ENCODE measurements at regions not wholly inside any gene's neighbourhood (a gene's known extent, or its start where the extent isn't known, plus 50 kb on each side); places are given as distances from the start of the nearest gene placed in this dataset.

DNA sequence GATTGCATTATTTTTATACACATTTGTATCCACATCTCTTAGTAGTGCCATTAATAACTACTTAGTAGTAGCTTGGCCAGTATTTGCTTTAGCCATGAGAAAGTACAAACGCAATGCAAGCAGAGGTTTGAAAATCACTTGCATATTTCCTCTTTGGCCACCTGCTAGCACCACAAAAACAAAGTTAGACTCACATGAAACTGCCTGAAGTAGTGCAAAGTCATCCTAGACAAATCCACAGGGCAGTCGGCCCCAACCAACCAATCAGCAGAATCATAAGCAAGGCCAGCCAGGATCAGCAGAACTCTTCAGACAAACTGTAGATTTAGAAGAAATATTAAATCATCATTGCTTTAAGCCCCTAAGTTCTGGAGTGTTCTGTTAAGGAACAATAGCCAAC lies 135.2 kb upstream of the VGLL2 start (continued):
- TF ChIP-seq HNF4G (IDR thresholded peaks at IDR 0.05; ENCODE audit: borderline replicate concordance, low read depth, low read length) (no peak), HNF4G (CRISPR knock-in tag; IDR thresholded peaks at IDR 0.05; ENCODE audit: borderline replicate concordance, low read depth) (no peak), ARNT (IDR thresholded peaks at IDR 0.05) (no peak), CREB1 (IDR thresholded peaks at IDR 0.05) (no peak), CREB1 (CRISPR knock-in tag; IDR thresholded peaks at IDR 0.05) (no peak), GTF3A (CRISPR knock-in tag; conservative IDR thresholded peaks at IDR 0.05) (no peak), CBX2 (IDR thresholded peaks at IDR 0.05; ENCODE audit: low read depth, low read length) (no peak), CBX2 (CRISPR knock-in tag; IDR thresholded peaks at IDR 0.05; ENCODE audit: low read depth) (no peak)
- TF ChIP-seq, protein P1, sequence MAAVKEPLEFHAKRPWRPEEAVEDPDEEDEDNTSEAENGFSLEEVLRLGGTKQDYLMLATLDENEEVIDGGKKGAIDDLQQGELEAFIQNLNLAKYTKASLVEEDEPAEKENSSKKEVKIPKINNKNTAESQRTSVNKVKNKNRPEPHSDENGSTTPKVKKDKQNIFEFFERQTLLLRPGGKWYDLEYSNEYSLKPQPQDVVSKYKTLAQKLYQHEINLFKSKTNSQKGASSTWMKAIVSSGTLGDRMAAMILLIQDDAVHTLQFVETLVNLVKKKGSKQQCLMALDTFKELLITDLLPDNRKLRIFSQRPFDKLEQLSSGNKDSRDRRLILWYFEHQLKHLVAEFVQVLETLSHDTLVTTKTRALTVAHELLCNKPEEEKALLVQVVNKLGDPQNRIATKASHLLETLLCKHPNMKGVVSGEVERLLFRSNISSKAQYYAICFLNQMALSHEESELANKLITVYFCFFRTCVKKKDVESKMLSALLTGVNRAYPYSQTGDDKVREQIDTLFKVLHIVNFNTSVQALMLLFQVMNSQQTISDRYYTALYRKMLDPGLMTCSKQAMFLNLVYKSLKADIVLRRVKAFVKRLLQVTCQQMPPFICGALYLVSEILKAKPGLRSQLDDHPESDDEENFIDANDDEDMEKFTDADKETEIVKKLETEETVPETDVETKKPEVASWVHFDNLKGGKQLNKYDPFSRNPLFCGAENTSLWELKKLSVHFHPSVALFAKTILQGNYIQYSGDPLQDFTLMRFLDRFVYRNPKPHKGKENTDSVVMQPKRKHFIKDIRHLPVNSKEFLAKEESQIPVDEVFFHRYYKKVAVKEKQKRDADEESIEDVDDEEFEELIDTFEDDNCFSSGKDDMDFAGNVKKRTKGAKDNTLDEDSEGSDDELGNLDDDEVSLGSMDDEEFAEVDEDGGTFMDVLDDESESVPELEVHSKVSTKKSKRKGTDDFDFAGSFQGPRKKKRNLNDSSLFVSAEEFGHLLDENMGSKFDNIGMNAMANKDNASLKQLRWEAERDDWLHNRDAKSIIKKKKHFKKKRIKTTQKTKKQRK (IDR thresholded peaks at IDR 0.05; ENCODE audit: low read length), result no peak

DNA sequence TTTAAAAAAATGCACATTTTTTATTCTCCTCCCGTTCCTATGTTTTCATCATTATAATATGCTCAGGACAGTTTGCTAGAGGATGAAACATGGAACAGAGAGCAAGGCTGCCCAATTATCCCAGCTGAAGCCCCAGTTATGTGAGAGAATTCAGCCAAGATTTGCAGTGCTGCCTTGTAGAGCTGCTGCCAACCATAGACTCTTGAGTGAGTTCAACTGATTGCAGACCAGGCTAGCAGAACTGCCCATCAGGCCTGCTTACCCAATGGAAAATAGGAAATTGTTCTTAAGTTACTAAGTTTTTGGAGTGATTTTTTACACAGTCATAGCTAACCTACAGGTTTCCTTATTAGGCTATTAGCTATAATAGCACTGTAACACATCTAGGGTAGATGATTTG lies 128.7 kb upstream of the VGLL2 start:
- H3K36me3 ChIP-seq (replicated peaks in 1 of 2; ENCODE audit: control insufficient read depth in 1 of 2, insufficient read depth in 2 of 2, low read length in 2 of 2), result no peaks in the 10 kb centered on the region
- no peaks in the 10 kb centered on the region for H3K79me2 ChIP-seq (ENCODE audit: insufficient read depth, low read length)
- 4% methylated on average over 1 of the region's 1 CpG for WGBS (ENCODE audit: low lambda C conversion rate)
- no TSS peak for BruUV-seq (replicated peaks)
- ATAC-seq (no peak), FAIRE-seq (no peak), DNase-seq (ENCODE audit: low spot score) (no peak)
- intact Hi-C loops (cut with micrococcal nuclease; ENCODE audit: unreplicated experiment) (no loop called here), in situ Hi-C loops (cut with HindIII; ENCODE audit: extremely low pct_ligation_motif_present, low pct_unique_long_range_greater_than_20kb) (no loop called here)
- no peaks in the 10 kb centered on the region for H4K20me1 ChIP-seq (ENCODE audit: insufficient read depth, low read length)
- H3K9me3 ChIP-seq (ENCODE audit: low read length), result no peaks in the 10 kb centered on the region
- no peak overlapping the region for H3K4me2 ChIP-seq (ENCODE audit: low read depth, low read length)
- H3K4me1 ChIP-seq (ENCODE audit: insufficient read depth, low read length), result no peaks in the 10 kb centered on the region
- no peak overlapping the region for H3K9ac ChIP-seq (ENCODE audit: insufficient read depth, low read depth, low read length)
- POLR2A ChIA-PET, result no interaction called here
- H3K27ac ChIP-seq (ENCODE audit: extremely low read length, insufficient read depth, low read length), result no peak overlapping the region
- H3K27me3 ChIP-seq (ENCODE audit: control insufficient read depth in 1 of 2, insufficient read depth in 2 of 2, low read length in 2 of 2), result no peaks in the 10 kb centered on the region
- H3K4me3 ChIP-seq (replicated peaks in 1 of 3; ENCODE audit: insufficient read depth in 1 of 3, low read depth in 2 of 3, low read length in 3 of 3), result no peak overlapping the region
- CTCF ChIA-PET (ENCODE audit: low intra/inter-chr PET ratio, low total read pairs), result no interaction called here
- H2AFZ ChIP-seq (ENCODE audit: low read length), result no peak overlapping the region
- TF ChIP-seq ZNF629 (CRISPR knock-in tag; conservative IDR thresholded peaks at IDR 0.05) (no peak), NR2F2 (IDR thresholded peaks at IDR 0.05; ENCODE audit: borderline replicate concordance, low read depth) (no peak), ZNF761 (CRISPR knock-in tag; conservative IDR thresholded peaks at IDR 0.05) (no peak), ZNF232 (CRISPR knock-in tag; IDR thresholded peaks at IDR 0.05; ENCODE audit: borderline replicate concordance) (no peak), PAF1 (CRISPR knock-in tag; IDR thresholded peaks at IDR 0.05) (no peak), ZFP62 (CRISPR knock-in tag; IDR thresholded peaks at IDR 0.05) (no peak), KLF12 (CRISPR knock-in tag; IDR thresholded peaks at IDR 0.05; ENCODE audit: borderline replicate concordance) (no peak)
- TF ChIP-seq, protein P2, sequence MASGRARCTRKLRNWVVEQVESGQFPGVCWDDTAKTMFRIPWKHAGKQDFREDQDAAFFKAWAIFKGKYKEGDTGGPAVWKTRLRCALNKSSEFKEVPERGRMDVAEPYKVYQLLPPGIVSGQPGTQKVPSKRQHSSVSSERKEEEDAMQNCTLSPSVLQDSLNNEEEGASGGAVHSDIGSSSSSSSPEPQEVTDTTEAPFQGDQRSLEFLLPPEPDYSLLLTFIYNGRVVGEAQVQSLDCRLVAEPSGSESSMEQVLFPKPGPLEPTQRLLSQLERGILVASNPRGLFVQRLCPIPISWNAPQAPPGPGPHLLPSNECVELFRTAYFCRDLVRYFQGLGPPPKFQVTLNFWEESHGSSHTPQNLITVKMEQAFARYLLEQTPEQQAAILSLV (CRISPR knock-in tag; IDR thresholded peaks at IDR 0.05; ENCODE audit: borderline replicate concordance), result no peak
- TF ChIP-seq, protein P3, sequence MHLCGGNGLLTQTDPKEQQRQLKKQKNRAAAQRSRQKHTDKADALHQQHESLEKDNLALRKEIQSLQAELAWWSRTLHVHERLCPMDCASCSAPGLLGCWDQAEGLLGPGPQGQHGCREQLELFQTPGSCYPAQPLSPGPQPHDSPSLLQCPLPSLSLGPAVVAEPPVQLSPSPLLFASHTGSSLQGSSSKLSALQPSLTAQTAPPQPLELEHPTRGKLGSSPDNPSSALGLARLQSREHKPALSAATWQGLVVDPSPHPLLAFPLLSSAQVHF (CRISPR knock-in tag; IDR thresholded peaks at IDR 0.05), result no peak
- TF ChIP-seq, protein P4, sequence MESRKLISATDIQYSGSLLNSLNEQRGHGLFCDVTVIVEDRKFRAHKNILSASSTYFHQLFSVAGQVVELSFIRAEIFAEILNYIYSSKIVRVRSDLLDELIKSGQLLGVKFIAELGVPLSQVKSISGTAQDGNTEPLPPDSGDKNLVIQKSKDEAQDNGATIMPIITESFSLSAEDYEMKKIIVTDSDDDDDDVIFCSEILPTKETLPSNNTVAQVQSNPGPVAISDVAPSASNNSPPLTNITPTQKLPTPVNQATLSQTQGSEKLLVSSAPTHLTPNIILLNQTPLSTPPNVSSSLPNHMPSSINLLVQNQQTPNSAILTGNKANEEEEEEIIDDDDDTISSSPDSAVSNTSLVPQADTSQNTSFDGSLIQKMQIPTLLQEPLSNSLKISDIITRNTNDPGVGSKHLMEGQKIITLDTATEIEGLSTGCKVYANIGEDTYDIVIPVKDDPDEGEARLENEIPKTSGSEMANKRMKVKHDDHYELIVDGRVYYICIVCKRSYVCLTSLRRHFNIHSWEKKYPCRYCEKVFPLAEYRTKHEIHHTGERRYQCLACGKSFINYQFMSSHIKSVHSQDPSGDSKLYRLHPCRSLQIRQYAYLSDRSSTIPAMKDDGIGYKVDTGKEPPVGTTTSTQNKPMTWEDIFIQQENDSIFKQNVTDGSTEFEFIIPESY (CRISPR knock-in tag; IDR thresholded peaks at IDR 0.05), result no peak

All from HepG2 (cell line).